ENCODE measurements at regions not wholly inside any gene's neighbourhood (a gene's known extent, or its start where the extent isn't known, plus 50 kb on each side); places are given as distances from the start of the nearest gene placed in this dataset.

DNA sequence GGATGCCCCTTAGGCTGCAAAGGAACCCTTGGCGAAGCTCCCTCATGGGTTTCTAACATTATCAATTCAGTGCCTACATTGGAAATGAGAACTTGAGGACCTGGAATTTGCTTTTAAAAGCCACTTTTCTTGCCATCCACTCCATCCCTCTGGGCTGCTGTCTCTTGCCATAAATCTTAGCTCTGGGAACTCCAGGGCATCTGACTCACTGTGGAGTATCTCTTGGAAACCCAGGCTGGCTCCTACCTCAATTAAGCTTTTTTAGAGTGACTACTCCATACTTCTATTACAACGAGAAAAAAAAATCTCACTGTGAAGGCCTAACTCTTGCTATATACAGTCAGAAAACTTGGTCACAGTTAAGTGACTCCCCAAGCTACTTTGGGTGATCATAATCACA lies 227.2 kb upstream of the SETBP1 start:
- H3K36me3 ChIP-seq: no peaks in the 10 kb centered on the region
- no peaks in the 10 kb centered on the region for H3K4me1 ChIP-seq
- no peaks in the 10 kb centered on the region for H3K9me3 ChIP-seq
- H3K4me3 ChIP-seq: no peak overlapping the region
- no peak for DNase-seq (ENCODE audit: low spot score)
- TF ChIP-seq, protein P1, sequence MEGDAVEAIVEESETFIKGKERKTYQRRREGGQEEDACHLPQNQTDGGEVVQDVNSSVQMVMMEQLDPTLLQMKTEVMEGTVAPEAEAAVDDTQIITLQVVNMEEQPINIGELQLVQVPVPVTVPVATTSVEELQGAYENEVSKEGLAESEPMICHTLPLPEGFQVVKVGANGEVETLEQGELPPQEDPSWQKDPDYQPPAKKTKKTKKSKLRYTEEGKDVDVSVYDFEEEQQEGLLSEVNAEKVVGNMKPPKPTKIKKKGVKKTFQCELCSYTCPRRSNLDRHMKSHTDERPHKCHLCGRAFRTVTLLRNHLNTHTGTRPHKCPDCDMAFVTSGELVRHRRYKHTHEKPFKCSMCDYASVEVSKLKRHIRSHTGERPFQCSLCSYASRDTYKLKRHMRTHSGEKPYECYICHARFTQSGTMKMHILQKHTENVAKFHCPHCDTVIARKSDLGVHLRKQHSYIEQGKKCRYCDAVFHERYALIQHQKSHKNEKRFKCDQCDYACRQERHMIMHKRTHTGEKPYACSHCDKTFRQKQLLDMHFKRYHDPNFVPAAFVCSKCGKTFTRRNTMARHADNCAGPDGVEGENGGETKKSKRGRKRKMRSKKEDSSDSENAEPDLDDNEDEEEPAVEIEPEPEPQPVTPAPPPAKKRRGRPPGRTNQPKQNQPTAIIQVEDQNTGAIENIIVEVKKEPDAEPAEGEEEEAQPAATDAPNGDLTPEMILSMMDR (IDR thresholded peaks at IDR 0.05): no peak
- no peaks in the 10 kb centered on the region for H3K27me3 ChIP-seq
- no peak overlapping the region for H3K27ac ChIP-seq

DNA sequence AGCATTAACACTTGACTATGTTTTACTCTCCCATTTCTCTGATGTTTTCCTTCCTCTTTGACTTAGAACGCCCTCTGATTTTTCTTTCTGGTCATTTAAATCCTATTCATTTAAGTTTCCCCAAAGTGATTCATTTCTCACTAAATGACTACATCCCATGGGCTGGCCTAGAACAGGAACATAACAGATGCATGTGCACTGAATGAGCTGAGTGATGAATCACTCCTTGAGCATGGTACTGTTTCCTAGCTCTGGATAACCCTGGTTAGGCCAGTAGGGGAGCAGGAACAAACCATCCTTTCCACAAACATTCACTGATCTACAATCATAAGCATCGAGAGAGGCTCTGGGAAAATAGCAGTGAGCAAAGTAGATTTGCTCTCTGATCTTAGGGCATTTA lies 221.9 kb upstream of the SETBP1 start:
- no peak for DNase-seq (ENCODE audit: low spot score)
- Histone ChIP-seq H3K9me3 (no peaks in the 10 kb centered on the region), H3K27ac (no peak overlapping the region), H3K4me3 (no peak overlapping the region), H3K27me3 (no peaks in the 10 kb centered on the region), H3K36me3 (no peaks in the 10 kb centered on the region), H3K4me1 (no peaks in the 10 kb centered on the region)
- TF ChIP-seq, protein P1 (IDR thresholded peaks at IDR 0.05): no peak

DNA sequence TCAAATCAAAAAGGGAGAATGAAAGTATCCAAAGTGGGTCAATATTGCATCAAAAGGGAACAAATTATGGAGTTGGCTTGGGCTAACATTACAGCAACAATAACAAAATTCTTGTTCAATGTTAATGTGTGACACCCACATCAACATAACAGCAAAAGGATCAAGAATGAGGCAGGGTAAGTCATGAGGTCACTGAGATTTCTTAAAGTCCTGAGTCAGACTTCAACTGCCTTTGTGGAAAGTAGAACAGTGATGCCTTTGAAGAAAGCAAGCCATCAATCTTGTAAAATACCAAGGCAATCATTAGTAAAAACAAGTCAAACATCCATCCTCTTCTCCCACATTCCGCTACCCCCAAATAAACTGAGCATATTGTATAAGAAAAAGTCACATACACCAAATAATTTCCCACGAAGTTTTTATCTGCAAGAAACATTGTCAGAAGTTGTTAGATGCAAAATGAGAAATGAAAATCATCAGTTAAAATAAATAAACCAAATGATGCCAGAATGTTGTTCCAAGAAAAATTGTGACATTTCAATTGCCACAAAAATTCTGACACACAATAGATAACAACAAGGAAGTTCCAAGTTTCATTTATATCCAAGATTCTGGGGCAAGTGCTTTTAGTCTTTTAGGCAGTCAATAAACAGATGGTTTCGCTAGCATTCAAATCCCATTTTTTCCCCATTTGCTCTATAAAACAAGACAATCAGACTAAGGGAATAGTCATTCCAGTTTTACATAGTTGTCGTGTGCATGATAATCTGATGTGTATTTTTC lies 216.1 kb upstream of the SETBP1 start:
- TF ChIP-seq, protein P1 (IDR thresholded peaks at IDR 0.05): no peak
- Histone ChIP-seq H3K36me3 (no peaks in the 10 kb centered on the region), H3K4me3 (no peak overlapping the region), H3K9me3 (no peaks in the 10 kb centered on the region), H3K4me1 (no peaks in the 10 kb centered on the region), H3K27me3 (no peaks in the 10 kb centered on the region), H3K27ac (no peak overlapping the region)
- no peak for DNase-seq (ENCODE audit: low spot score)

DNA sequence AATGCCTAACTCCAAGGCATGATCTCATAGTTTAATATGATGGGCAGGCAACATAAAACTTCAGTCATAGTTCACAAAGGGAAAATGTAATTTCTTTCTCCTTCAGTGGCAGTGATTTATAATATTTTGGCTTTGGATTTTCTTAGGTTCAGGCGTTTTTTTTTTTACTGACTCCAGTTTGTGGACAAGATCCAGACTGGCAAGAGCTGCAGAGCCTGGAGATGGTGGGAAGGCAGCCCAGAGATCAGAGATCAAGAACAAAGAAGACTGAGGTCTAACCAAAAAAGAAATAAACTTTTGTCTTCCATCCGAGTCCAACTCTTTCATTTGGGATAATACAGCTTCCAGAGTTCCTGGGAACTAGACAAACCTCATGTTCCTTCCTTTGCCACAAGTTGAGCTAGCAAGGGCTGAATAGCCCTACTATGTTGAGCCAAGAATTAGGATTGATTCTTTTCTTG lies 215.3 kb upstream of the SETBP1 start:
- no peak for DNase-seq (ENCODE audit: low spot score)
- Histone ChIP-seq H3K4me1 (no peaks in the 10 kb centered on the region), H3K27ac (no peak overlapping the region), H3K27me3 (no peaks in the 10 kb centered on the region), H3K4me3 (no peak overlapping the region), H3K36me3 (no peaks in the 10 kb centered on the region), H3K9me3 (no peaks in the 10 kb centered on the region)
- TF ChIP-seq, protein P1 (IDR thresholded peaks at IDR 0.05): no peak

- H3K27ac ChIP-seq: no peak overlapping the region
- H3K27me3 ChIP-seq: no peaks in the 10 kb centered on the region
- no peak overlapping the region for H3K4me3 ChIP-seq
- no peak for DNase-seq (ENCODE audit: low spot score)
- TF ChIP-seq, protein P1 (IDR thresholded peaks at IDR 0.05): no peak
- H3K4me1 ChIP-seq: no peaks in the 10 kb centered on the region
- no peaks in the 10 kb centered on the region for H3K9me3 ChIP-seq
- H3K36me3 ChIP-seq: no peaks in the 10 kb centered on the region
Measured at GRCh38 chr18:44466997-44467396, 213.7 kb upstream of the SETBP1 start.

DNA sequence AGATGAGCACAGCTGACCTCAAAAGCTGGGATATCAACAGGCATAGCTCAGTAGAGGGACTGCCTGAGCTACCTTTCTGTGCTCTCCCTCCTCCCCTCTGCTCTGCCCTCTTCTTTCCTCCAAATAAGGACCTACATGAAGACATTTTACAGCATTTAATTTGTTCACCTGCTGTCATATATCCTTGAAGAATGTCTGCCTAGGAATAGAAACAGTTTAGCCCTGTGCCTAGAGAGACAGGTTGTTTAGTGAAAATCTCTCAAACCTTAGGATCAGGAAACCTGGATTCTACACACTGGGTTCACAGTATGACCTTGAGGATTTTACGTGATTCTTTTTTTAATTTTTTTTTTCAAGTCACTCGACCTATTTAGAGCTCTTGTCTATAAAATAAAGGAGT lies 213.0 kb upstream of the SETBP1 start:
- DNase-seq (ENCODE audit: low spot score): no peak
- H3K27ac ChIP-seq: no peak overlapping the region
- no peaks in the 10 kb centered on the region for H3K36me3 ChIP-seq
- no peak overlapping the region for H3K4me3 ChIP-seq
- TF ChIP-seq, protein P1 (IDR thresholded peaks at IDR 0.05): no peak
- H3K9me3 ChIP-seq: no peaks in the 10 kb centered on the region
- H3K4me1 ChIP-seq: no peaks in the 10 kb centered on the region
- no peaks in the 10 kb centered on the region for H3K27me3 ChIP-seq

All from right atrium auricular region (tissue), 2 donors.